GM18508 (cell line): ENCODE measurements at regions not wholly inside any gene's neighbourhood (a gene's known extent, or its start where the extent isn't known, plus 50 kb on each side); places are given as distances from the start of the nearest gene placed in this dataset.

Experiments used
- ATAC-seq: cut with Tn5 transposase; IDR thresholded peaks from one replicate; pipeline ENCODE4 v1.9.1; 2021; ENCODE audit warnings: moderate number of reproducible peaks; ENCODE audit not compliant: insufficient read depth, unreplicated experiment

DNA sequence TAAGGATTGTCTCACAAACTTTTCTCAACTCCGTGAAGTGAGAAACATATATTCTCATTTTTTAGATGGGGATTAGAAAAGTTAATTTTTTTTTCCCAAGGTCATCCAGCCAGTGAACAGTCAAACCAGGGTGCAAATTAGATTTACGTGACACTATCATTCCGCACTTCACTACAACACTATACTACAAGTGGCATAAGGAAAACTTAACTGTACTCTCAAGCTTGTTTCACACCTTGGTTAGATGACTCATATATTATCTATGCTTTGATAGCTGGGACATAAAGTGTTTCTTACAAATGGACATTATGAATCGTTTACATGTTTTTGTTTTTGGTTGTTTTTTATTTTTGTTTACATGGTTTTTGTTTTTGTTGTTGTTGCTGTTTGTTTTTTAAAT, 525.7 kb downstream of the PPARGC1A start:
- ATAC-seq = no peak

DNA sequence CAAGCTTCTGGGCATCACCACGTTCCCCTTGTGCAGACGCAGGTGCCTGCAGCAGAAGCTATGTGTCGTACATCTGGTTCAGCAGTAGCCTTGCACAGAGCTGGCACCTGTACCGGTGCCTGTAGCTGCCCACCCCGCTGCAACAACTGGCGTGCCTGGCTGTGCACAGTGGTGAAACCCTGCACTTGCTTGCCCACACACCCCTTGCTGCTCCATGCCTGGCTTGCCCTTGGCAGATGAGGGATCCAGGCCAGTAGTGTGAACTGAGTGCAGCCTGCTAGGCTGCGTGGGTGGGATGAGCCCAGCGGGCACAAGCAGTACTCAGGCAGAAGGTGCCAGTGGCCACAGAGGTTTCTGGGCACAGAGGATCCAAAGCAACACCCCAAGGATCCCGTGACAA, 528.4 kb downstream of the PPARGC1A start:
- no peak for ATAC-seq

DNA sequence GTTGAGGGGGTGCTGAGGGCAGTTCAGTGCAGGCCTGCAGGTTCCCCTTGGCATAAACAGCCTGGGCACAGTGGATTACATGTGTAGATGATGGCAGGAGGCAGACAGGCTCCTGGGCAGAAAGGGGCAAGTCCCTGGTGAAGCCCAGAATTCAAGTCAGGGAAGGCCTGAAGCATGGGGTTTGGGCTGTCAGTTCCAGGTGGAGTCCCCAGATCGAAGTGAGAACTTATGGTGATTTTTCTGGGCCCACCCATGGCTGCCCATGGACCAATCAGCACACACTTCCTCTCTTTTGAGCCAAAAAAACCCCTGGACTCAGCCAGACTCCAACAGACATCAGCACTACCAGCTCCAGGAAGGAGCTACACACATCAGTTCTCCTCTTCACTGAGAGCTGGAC, 529.1 kb downstream of the PPARGC1A start:
- ATAC-seq = no peak

DNA sequence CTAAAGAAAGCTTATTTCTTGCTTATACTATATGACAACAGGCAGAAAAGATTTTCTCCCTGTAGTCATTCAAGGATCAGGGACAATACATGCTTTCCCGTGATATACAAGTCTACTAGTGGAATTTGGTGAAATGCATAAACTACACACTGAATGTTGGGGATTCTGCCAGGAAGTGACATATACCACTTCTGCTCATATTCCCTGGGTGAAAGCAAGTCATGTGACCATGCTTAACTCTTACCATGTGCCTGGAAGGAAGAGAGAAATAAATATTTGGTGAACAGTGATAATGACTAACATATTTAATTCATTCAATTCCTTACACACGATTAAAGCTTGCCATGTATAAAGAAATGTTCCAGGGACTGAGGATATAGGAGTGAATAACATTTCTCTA, 534.6 kb downstream of the PPARGC1A start:
- ATAC-seq = no peak

DNA sequence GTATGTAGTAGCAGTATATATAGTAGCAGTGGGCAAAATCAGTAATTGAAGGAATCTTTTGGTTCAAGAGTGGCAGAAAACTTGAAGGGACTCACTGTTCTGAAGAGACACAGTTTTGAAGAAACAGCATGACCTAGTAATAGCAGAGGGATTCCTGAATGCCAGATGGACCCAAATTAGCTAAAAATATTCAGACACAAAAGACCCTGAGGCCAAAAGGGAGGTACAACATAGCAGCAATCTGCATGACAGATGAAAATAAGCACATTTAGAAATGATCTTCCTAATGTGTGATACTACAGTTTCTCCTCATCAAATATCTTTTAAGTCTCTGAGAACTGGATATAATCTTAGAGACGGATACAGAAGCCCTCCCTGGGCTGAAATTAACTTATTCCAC, 536.6 kb downstream of the PPARGC1A start:
- ATAC-seq = no peak

DNA sequence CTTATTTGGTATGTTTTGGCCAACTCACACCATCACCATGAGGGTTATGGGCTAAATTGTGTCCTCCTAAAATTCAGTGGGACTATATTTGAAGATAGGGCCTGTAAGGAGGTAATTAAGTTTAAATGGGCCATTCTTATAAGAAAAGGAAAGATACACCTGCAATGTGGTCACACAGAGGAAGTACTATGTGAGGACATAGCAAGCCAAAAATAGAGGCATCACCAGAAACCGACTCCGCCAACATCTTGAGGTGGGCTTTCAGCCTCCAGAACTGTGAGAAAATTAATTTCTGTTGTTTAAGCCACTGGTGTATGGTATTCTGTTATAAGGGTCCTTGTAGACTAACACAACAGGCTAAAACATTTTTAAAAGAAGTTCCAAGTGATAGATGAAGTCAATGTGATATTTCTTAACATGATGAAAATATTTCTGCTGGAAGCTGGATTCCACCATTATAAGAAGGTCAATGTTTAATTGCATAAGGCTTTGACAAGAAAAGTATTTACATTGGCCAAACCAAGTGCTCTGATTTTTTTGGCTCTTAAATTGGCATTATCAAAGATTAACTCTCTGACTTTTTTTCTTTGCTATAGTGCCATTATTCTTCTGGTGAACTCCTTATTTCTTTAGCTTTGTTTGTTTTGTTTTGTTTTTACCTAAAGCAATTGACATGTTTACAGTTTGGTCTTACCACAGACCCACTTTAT, 540.9 kb downstream of the PPARGC1A start:
- ATAC-seq = no peak

DNA sequence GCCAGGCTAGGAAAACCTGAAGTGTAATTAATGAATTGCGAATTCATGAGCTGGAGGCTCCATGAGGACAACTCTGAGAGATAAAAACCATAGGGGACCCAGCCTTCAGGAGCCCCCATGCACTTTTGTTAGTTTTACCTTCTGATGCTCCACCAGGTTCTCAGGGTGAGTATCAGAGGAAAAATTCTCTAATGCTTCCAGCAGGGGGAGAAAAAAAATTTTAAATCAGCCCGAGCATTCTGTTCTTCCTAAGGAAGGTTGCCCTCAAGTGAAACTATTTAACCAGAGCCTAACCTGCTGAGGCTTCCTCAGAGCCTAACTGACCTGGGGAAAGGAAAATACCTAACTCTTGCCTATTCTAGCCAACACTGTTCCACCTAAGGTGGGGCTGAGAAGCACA, 552.6 kb downstream of the PPARGC1A start:
- ATAC-seq = no peak

DNA sequence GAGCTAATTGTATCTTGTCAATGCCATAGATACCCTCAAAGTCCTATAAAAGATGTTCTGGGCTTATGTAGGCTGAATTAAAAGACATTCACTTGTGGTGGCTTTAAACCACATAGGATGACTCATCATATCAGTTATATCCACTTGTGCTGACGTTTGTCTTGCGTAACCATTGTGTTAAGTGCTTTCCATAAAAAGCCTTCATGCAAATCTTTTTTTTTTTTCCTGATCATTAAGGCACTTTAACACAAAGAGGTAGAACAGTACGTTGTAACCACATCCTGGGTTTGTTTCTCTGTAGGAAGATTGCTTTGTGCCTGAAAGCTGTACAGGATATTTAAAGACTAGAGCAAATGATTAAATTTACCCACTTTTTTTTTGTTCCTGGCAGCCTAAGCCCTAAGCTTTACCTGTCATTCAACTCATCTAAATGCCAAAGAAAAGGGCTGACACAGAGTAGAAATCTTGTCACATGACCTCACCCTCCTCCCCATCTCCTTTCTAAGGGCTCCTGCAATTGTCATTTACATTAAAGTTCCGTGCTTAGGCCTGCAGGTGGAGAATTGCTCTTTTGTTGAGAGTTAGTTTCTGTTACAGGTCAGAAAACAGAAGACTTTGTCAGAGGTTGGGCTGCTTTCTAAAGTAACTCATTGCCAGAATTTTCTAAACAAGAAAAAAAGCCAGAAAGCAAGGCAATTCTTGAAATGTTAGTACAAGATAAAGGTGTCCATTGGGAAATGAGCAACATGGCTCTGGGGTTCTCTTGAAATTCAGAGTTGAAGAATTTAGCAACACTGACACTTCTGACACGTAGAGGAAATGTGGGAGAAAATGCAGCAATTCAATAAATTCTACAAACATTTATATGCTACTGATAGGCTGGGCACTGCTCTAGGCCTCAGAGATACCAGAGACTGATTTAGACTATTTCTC, 555.6 kb downstream of the PPARGC1A start:
- peak; percentile 41 for ATAC-seq

DNA sequence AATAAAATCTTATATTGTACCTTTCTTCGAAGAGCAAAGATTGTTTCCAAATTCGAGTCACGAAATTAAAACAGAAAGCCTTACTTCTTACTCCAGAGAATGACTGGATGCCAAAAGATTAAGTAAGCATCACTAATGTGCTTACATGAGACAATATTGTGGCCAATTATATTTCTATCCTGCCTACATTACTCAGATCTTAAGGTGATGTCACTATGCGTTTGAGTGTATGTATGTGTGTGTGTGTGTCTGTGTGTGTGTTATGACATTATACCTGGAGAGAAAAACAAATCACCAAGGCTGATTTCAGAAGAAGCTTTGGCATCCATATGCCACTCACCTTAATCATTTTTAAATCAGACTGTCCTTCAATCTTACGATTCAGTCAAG, 556.3 kb downstream of the PPARGC1A start:
- no peak for ATAC-seq

DNA sequence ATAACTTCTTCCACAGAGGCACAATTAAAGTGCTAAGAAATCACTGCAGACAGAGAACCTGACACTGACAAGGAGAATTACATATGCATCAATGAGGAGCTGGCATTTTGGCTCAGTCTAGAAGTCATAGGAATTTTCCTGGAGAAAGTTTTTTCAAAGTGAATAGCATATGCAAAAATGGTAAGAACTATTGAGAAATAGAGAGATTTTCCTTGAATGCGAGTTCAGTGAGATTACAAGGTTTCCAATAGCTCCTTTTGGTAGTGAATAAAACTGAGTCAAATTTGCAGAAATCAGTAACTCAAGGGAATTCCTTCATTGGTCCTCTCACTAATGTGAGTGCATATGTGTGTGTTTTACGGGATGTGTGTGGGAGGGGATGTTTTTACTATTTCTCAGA, 557.5 kb downstream of the PPARGC1A start:
- no peak for ATAC-seq

DNA sequence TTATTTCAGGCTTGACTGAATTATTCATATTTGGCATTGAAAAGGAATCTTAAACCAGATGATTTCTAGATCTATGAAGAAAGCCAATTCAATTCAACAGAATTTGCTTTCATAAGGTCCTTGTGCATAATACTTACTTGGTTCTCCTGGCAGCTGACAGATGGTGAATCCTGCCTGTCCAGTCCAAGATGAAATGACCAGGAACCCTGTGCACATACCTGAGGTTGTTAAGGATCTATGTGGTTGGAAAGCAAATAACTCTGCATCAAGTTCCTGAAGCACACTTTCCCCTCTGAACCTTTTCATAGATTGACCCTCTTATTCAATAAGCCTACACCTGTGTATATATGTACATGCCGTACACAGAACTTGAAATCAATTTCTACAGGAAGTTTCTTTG, 562.7 kb downstream of the PPARGC1A start:
- ATAC-seq = no peak

DNA sequence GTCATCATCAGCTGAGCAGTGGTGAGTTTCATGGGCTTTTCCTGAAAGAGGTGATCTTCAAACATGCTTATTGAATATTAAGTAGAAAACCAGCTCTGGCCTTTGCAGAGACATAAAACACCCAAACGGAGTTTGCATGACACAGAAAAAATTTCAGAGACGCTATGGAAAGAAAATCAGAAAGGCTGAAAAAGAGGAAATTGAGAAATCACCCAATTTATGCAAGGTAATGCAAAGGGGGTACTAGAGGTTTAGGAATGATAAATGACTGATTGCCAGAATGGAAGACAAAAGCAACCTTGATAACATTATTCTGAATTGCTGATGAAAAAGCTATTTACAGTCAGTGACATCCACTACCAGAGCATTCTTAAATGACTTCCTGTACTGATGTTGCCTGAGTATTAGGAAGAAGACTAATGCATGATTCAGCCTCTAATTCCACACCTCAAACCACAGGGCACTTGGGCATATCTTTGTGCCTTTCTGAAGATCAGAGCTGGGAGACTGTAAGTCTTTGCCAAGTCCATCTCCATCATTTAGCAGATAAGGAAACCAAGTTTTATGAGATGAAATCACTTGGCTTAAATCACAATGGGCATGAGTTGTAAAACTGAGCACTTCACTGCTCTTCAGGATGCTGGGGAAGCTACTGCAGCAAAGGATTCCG, 565.7 kb downstream of the PPARGC1A start:
- ATAC-seq = no peak

DNA sequence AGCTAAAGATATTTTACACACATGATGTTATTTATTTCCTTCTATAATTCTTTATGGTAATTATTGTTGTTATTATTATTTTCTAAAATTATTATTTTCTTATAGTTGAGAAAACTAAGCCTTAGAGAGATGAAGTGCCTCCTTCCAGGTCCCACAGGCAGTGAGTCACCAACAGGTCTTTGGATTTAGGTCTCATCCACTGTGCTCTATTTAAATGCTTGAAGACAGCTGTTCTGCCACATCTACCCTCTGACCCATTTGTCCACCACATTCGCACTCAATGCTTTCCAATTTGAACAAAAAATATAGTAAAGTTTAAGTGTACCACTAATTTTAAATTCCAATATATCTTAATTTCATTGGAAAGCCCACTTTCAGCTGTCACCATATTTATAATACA, 566.4 kb downstream of the PPARGC1A start:
- ATAC-seq = no peak

DNA sequence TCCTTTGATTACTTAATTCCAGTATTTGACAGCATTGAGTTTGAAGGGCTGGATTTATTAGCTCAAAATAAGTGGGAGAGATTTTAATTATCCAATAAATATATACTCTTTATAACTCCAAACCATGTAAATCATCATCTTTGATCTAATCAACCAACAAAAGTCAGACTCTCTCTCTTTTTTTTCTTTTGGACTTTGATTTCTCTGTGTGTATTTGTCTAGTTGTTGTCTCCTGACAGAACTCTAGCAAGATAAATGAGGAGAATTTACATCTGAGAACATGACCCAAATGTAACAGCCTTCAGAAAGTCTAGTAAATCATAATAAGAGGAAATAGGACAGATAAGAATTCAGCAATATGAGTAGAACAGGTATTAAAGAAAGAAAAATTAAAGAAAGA, 567.1 kb downstream of the PPARGC1A start:
- no peak for ATAC-seq

DNA sequence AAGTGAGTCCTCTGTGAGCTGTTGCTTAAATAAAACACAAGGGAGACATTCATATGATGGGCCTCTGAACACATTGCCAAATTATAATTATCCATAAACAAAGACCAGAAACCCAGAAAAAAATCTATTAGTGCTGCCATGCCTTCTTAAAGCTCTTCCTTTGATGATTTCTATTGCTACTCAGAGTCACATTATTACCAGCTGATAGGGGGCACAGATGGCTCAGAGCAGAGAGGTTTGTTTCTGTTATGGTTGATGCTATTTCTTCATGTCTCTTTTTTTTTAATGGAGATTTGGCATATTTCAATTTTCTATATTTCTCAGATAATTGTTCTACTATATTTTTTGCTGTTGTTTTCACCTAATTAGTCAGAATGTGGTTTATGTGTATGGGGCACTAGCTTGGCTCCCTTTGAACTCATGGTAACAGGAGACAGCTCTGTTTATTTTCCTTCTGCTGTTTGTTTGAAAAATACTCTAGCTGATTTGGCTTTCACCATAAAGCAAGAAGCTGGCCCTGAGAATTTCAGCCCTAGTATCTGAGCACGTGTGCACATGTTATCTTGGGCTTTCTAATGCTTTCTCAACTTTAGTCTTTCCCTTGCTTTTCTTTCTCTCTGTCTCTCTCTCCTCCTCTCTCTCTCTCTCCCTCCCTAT, 568.8 kb downstream of the PPARGC1A start:
- ATAC-seq = no peak

DNA sequence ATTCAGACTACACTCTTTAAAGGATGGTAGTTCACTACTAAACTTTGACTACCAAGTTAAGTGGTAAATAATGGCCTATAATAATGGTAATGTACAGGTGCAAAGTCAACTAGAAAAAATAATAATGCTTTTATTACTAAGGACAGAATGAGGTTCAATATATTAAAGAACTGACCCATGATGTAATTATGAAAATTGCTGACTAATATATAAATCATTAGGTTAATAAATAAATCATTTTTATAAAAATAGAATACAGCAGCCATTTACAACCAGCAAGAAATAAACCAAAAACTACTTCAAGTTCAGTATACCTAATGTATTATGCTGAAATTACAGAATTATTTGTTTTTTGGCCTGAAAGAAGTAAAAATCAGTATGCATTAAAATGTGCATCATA, 577.2 kb downstream of the PPARGC1A start:
- no peak for ATAC-seq

DNA sequence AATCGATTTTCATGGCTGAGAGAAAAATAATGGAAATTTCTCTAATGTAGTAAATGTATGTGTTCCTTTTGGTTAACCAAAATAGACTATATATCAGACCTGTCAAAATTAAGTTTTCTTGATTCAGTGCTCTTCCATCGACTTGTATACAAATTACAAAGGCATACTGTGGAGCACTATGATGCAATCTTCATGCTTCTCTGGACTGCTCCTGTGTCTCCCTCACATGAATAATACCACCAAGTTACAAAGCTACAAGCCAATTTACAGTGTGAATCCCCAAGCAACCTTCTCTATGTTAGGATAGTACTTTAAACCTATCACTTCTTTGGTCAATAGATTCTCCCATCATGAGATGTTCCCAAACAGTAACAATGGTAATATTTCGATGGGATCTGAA, 577.9 kb downstream of the PPARGC1A start:
- no peak for ATAC-seq

DNA sequence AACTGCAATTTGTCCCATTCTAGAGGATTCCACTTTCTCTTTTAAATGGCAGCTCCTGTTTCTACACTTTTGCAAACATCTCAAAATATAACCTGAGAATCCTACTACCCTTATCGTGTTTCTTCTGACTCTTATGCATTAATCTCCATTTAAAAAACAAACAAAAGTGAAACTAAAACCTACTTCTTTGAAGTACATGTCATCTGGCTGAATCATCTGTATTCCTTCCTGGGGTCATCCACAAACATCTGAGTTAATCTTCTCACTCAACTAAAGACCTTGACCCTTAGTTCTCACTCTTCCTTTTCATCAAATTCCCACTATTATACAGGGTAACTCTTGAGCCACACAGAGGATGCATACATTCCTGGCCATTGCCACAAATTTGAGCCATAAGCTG, 584.8 kb downstream of the PPARGC1A start:
- no peak for ATAC-seq

DNA sequence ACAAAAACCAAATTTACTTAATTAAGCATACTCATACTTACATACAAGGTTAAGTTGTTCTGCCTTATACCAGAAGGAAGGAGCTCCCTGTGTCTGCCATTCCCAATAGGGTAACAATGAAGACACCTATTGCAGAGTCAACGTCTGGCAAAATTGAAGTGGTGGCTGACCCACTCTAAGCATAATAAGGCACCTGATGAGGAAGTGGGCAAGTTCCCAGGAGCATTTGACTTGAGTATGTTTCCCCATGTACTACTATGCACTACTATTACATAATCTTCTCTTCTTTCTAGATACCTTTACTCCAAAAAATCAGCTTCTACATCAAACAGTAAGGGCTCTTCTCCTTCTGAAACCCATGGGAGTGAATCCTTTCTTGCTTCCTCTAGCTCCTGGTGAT, 591.5 kb downstream of the PPARGC1A start:
- ATAC-seq = no peak

DNA sequence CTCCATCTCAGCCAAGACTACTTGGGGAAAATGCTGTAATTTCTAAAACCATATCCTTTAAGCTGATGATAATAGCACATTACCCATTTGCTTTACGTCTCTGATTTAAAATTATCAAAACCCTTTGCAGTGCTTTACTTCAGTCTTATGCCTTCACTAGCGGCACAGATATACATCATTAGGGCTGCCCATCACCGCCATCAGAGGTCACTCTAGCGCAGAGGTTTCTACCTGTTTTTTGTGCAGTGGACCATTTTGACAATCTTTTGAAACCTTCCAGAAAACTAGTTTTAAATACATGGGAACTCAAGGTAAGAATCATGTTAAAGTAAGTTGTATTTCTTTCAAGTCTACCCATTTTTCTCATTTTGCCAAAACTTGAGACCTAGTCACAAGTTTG, 592.5 kb downstream of the PPARGC1A start:
- ATAC-seq = no peak

DNA sequence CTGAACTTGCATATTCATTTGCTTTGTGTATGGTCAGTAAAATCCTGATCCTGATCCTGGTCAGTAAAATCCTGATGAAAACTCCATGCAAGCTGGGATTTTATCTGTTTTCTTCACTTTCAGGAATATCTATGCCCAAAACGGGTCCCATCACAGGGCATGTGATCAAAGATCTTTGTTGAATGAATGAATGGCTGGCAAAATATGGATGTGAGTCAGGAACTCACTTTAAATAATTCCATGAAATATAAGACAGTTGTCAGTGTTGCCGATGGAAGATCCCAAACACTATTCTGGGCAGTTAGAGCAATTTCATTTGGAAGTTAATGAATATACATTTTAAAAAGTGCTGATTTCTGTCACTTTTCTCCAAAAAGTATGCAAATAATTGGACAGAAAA, 598.4 kb downstream of the GBA3 start:
- no peak for ATAC-seq
